DLD1 (cell line): ENCODE measurements at regions not wholly inside any gene's neighbourhood (a gene's known extent, or its start where the extent isn't known, plus 50 kb on each side); places are given as distances from the start of the nearest gene placed in this dataset.

Experiments used
- in situ Hi-C: cut with HindIII; loops from 2 replicates; pipeline ENCODE4 v1.10.0; 2017; ENCODE audit warnings: low sequenced_read_pairs

DNA sequence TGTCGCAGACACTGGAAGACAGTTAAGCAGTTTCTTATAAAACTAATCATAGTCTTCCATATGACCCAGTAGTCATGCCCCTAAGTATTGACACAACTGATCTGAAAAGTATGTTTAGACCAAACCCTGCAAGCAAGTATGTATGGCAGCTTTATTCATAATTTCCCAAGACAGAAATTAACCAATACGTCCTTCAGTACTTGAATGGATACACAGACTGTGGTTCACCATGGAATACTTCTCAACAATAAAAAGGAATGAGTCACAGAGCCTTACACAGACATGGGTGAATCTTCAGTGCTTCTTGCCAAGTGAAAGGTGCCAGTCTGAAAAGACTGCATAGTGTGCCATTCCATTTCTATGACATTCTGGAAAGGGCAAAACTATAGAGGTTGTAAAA is 50.2 kb upstream of the AKR1E2 start:
- in situ Hi-C loops: no loop called here

DNA sequence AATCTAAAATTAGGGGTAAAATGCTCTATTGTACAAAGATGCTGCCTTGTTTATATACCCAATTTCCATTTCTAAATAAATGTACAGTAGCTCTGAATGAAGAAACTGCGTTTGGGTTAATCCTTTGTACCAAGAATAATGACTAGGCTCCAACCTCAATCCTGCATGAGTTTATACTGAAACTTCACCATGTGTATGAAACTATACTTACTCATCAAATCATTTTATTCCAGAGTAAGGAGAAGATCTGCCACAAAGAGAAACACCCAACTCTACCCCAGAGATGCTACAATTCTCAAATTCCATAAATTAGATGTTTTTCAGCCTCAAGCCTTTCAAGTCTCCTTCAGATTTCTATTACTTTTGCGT is 53.8 kb upstream of the AKR1E2 start:
- in situ Hi-C loops: loop anchor here (25.0 kb wide), 1 partner anchor 1560 kb away; no protein-coding TSS in a partner anchor

DNA sequence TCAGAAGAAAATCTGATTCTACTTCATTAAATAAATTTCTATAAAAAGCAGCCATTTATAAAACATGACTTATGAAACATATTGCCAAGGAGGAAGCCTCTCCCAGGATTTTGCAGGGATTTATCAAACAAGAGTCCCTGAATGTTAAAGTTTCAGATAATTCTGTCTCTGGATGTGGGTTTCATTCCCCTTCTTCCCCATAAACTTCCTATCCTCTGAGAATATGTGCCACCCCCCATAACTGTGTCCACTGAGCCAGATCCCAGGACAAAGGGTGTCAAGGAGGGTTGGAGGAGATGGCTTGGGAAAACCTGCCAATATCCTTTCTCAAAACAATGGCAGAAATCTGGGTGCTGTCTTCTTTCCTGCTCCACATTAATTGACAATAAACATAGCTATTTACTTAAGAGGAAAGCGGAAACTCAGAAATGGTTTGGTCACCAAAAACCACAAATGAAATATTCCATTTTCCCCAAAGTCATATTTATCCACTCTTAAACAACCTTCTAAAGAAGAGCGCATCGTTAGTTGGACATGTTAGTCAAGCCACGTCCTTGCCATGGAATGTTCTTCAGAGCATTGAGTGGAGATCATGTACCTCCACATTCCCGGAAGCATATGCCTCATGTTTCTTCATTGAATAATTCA is 54.3 kb upstream of the AKR1E2 start:
- in situ Hi-C loops: loop anchor here (25.0 kb wide), 1 partner anchor 1559 kb away; no protein-coding TSS in a partner anchor

DNA sequence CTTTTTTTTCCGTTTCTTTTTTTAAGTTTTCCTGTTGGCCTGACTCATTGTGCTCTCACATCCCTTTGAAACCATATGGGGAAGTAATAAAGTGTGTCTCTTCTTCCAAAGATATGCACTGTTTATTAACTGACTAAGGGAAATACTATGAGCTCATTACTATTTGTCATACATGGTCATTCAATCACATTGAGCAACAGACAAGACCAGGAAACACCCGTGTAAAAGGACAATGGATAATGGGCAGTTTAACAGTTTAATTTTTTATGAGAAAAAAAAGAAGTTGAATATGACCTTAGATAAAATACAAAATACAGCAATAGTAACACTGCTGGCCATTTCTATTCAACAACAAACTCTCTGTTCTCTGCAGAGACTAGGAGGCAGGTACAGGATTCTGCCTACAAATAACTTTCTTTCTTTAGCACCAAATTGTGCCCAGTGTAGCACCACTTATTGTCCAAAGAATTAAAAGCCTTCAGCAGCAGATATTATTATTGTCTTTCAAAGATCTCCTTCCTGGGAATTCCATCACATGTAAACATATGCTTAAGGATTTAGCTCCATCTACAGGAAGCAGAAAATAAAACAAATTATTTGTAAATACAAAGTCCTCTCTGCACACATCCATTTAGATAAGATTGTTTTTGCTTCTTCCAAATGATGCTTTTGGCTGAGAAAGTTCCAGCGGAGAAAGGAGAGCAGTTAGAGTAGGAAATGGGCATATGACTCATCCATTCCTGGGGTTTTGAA is 55.0 kb upstream of the AKR1E2 start:
- in situ Hi-C loops: loop anchor here (25.0 kb wide), 1 partner anchor 1559 kb away; no protein-coding TSS in a partner anchor

DNA sequence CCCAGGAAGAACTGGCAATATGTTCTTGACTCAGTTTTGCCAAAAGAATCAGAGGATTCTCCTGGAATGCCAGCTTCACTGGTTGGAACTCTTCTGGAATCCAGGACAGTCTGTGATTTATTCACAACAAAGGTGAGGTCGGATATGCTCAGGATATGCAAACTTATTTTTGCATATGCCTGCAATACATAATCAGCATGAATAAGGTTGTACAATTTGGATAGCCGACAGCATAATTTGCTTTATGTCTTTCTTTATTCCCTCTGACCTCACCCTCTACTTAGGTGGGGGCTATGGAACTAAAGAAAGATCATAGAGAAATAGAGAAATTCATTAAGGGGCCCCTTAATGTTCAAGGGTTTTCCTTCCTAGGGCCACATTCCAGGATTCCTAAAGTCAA is 57.6 kb upstream of the AKR1E2 start:
- in situ Hi-C loops: loop anchor here (25.0 kb wide), 1 partner anchor 1556 kb away; no protein-coding TSS in a partner anchor

DNA sequence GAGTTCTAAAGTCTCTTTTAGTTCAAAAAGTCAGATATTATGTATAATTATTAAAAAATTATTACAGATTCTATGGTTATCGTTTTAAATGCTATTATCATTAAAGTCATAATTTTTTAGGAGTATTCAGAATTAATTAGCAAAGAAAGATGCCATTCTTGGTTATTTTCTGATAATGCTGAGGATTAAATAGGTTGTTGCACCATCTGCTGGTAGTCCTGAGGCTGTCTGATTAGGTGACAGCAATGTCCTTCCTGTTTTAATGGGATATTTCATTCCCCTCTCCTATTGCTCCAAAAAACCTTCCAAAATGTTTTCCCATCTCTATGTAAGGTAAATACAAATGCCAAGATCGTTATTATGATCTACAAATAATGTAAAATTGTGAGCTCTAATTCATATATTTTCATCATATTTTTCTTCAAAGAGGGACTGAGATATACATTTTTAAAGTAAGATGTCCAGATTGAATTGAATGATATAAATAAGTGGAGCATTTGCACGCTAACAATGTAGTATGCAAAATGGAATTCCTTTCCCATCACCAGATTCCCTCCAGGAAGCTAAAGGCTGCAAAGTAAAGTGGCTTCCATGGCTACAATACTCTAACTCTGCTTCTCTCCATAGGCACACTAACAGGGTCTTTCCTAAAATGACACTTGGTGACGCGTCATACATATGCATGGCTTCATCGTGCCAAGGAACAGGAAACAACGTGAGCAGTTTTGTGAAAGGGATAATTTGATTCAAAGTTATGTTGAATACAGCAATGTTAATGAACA is 58.8 kb upstream of the AKR1E2 start:
- in situ Hi-C loops: loop anchor here (25.0 kb wide), 1 partner anchor 1555 kb away; no protein-coding TSS in a partner anchor

DNA sequence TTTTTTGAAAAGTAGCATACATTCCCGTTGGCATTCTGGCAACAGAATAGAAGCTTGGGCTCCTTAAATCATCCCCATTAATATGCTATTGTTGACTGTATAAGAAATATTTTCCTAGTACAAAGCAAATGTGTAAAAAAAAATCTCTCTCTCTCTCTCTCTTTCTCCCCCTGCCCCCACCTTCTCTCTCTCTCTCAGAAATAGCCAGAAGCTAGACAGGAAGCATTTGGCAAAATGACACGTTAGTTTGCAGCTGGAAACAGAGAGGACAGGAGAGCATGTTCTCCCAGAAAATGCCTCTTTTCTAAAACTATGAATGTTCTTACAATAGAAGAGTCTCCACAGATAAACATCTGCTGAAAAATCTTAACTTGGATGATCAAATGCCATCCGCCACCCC is 59.6 kb upstream of the AKR1E2 start:
- in situ Hi-C loops: loop anchor here (25.0 kb wide), 1 partner anchor 1554 kb away; no protein-coding TSS in a partner anchor

DNA sequence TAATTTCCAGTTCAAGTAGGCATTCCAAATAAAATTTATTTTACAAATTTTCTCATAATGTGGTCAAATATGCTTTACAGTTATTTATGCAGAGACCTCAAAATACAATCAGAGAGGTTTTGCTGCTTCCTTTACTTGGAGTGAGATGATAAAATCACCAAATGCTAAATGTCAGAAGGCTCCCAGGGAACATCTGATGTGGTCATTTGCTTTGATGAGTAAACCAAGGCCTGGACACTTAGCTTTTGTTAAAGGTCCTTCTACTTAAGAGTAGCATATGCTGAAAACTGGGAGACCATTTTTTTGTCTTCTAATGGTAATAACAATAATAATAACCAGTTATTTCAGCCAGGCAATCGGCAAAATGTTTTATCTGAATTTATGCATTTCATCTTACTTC is 60.6 kb upstream of the AKR1E2 start:
- in situ Hi-C loops: loop anchor here (25.0 kb wide), 1 partner anchor 1553 kb away; no protein-coding TSS in a partner anchor

DNA sequence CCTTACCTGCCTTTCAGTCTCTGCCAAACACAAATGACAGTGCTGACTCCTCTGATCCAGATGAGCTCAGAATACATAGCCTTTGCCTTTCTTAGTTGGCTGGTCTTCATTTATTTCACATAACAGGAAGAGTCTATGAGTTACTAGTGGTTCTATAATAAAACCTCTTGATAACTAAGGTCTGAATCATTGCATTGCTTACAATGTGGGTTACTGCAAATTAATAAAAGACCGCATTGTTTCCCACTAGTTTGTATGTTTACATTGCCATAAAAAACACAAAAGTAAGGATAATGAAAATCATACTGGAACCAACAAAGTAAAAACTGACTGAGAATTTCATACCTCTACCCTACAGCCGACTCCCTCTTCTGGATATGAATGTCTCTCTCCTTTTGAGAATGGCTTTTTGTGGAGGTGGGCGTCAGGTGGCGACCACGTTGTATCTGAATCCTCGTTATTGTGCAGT is 62.0 kb upstream of the AKR1E2 start:
- in situ Hi-C loops: loop anchor here (25.0 kb wide), 1 partner anchor 1552 kb away; no protein-coding TSS in a partner anchor

DNA sequence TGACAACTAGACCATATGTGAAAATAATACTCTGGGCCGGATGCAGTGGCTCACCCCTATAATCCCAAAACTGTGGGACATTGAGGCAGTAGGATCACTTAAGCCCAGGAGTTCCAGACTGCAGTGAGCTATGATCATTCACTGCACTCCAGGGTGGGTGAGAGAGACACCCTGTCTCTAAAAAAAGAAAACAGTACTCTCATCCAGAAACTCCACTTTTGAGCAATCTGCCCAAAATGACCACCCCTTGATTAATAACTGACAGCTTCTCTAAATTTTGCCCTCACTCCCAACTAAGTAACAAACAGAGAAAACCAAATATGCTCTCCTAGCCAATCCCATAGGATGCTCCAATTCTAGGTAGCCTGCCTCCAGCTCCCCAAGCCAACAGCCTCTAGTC is 62.5 kb upstream of the AKR1E2 start:
- in situ Hi-C loops: loop anchor here (25.0 kb wide), 1 partner anchor 1551 kb away; no protein-coding TSS in a partner anchor

DNA sequence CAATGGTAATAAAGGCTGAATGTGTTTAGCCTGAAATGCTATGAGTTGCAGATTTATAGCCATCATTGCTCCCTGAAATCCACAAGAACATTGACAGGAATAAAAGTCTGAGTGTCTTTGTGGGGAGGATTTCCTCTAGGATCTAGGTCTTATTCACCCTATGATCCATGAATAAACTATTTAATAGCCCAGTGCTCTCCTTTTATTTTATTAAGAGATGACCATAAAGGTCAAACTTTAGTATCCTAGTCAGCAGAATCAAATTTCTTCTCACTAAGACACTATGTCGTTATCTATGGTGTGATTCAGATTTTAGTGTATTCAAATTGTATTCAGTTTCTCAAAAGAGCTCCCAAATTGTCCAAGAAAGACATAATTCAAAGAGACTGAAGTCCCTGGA is 67.8 kb upstream of the AKR1E2 start:
- in situ Hi-C loops: loop anchor here (25.0 kb wide), 1 partner anchor 1546 kb away; no protein-coding TSS in a partner anchor

DNA sequence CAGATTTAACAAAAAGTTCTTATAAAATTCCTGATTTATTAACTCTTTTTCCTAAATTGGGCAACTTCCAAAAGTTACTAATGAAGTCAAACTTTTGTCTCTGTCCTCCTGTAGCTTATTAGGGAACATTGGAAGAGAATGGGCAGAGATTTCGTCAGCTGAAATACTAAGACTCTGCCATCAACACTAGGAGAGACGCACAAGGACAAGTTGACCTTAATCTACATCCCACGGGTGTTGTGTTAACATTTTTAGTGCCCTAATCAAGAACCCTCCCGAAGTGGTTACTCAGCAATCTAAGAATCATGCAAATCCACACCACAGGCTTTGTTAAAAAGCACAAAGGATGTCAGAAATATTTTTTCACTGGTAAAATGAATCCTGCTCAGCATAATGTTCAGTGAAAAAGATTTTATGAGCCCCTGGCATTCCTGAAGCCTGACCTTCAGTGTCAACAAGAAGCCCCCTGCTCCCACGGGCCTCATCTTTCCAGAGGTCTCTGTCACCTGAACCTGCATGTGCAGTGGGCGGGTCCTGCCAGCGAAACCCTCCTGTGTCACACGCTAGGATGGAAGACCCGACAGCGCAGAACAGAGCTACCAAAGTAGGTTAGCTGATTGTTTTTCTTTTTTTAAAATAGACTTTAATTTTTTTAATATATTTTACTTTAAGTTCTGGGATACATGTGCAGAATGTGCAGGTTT is 70.6 kb upstream of the AKR1E2 start:
- in situ Hi-C loops: loop anchor here (25.0 kb wide), 1 partner anchor 1543 kb away; no protein-coding TSS in a partner anchor

DNA sequence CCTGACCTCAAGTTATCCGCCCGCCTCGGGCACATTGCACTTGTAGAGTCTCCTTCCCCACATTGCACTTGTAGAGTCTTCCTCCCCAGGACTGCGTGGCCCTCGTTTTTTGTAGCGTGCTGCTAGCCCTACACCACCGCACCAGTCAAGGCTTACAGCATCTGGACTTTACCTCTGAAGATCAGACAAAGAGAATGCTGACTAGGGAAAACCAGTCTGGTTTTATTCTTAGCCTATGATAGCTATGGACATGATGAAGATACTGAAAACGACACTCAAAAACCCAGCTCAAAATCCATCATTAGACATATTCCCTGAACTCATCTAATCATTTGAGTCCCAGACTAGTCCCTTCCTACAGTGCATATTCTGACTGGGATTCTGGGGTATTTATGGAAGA is 71.9 kb upstream of the AKR1E2 start:
- in situ Hi-C loops: loop anchor here (25.0 kb wide), 1 partner anchor 1542 kb away; no protein-coding TSS in a partner anchor

DNA sequence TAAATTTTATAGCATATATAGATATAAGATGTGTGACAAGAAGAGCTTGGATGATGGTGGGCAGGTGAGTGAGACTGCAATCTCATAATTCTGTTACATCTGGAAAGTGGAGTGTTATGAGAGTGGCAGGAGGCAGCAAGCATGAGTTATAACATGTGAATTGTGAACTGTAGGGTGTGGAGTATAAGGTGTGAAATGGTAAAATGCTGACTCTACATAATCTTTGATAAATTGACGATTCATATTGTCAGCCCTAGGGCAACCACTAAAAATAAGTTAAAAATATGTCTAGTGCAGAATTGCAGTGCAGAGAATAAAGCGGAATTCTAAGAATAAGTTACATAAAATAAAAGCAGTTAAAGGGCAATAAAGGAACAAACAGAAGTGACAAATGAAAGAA is 74.8 kb upstream of the AKR1E2 start:
- in situ Hi-C loops: loop anchor here (25.0 kb wide), 1 partner anchor 1539 kb away; no protein-coding TSS in a partner anchor

DNA sequence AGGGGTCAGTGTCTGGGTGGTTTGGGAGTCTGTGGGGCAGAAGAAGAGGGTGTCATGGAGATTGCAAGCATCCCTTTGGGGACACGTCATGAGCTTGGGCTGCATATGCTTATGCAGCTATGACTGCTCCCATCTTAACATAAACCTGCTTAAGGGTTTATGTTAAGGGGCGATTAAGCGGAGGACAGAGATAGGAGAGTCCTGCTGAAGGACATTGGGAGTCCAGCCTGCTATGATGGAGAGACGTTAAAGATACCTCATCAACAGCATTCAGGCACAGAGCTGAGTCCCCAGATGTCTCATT is 76.8 kb upstream of the AKR1E2 start:
- in situ Hi-C loops: no loop called here

DNA sequence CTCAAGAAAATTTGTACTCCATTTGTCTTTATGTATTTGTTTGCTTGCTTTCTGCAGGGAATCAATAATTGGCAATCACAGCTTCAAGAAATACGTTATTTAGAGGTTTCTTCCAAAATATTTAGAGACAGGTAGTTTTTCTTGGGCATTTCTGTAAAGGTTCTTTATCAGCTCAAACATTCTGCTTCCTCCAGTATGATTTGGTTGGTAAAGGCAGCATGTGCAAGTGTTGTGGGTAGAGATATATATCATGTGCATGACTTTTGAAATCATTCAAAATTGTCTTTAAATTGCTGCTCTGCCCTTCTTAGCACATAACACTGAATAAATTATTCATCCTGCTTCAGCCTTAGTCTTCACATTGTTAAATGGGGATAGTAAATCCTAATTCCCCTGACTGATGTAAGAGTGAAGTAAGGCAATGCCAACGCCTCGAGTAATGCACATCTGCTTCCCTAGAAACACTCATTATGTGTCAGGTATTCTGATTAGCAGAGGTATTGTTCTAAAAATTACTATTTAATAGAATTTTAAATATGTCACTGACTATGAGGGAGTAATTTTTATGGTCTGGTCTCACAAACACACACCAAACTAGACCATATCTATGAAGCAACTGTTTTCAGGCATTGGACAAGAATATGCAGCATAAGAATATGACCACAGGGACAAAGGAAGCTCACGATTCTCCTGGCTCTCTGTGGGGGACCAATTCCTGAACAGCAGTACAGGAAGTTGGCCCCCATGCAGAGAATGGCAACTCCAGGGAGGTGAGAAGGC is 77.3 kb upstream of the AKR1E2 start:
- in situ Hi-C loops: no loop called here

DNA sequence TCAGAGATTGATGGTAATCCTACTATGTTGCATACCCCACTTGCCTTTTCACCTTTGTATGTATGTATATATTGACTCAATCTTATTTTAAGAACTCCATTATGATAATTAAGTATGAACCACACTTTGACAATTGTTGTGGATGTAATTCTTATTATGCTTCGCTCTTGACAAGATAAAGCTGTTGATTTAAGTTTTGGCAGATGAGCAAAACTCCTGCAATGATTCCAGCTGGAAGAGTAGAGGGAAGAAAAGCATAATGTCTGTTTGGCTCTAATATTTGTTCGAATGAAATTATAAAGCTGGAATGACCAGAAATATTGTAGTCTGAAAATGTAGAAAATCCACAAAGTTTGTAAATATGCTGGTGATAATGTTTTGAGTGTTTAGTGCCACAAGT is 83.8 kb upstream of the AKR1E2 start:
- in situ Hi-C loops: no loop called here

DNA sequence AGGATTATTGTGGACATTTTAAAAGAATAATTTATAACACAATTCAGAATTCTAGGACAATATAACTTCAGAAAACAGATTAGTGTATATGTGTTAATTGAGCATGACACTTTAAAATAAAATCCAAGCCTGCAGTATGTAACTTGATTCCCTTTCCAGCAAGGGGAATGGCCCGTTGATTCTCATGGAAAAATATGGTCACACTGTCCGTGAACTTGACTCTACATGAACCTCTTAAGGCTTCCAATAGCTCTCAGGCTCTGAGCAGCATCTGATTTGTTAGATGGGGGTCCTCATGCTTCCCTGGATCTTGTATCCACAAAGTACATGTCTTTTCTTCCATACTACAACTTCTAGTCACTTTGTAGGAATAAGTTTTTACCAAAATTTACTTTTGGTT is 85.5 kb upstream of the AKR1E2 start:
- in situ Hi-C loops: no loop called here

DNA sequence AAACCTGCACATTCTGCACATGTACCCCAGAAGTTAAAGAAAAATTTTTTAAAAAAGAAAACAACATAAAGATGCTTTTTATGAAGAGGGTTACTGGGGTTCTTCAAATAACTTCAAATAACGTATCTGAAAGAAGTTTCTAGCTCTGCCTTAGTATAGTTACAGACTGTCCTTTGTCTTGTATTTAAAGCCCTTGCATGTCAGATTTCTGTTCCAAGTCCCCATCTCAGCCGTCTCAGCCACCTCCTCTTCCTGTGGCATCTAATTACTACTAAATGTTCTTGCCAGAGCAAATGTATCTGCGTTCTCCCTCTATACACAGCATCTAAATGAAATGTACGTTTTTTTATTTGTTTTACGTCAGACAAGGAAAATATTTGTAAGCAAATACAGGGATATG is 89.4 kb upstream of the AKR1E2 start:
- in situ Hi-C loops: no loop called here

DNA sequence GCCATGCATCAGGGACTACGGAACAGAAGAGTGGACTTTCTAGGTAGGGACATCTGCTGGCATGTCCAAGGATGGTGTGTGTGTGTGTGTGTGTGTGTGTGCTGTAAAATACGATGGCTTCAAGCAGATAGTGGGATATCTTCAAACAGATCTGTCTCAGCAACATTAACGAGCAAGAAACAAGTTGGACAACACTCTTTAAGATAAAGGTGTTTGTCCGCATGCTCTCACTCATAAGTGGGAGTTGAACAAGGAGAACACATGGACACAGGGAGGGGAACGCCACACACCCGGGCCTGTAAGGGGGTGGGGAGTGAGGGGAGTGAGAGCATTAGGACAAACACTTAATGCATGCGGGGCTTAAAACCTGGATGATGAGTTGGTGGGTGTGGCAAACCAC is 89.8 kb upstream of the AKR1E2 start:
- in situ Hi-C loops: no loop called here
